Head of caudate nucleus (tissue), 42 donors: ENCODE measurements at regions not wholly inside any gene's neighbourhood (a gene's known extent, or its start where the extent isn't known, plus 50 kb on each side); places are given as distances from the start of the nearest gene placed in this dataset.
A peak's percentile ranks its signal among the peaks of the same experiment; 100 is the strongest.
"Not testable (repeated sequence)": the region's sequence is repeated elsewhere in the genome, so short reads cannot be mapped to it uniquely, and the experiment has no call there.

ENCODE experiments used
- DNase-seq, 42 donors: peaks; one replicate each; pipeline versions ENCODE4 v3.0.0 to v3.0.0-alpha.2; 2020 to 2021; ENCODE audit warnings: mixed read lengths in 7 of 42
- intact Hi-C: fragments of 100-400 bp; cut with DNase I; formaldehyde crosslinking; loops from one replicate; pipeline ENCODE4 v1.15.0; 2022

DNA sequence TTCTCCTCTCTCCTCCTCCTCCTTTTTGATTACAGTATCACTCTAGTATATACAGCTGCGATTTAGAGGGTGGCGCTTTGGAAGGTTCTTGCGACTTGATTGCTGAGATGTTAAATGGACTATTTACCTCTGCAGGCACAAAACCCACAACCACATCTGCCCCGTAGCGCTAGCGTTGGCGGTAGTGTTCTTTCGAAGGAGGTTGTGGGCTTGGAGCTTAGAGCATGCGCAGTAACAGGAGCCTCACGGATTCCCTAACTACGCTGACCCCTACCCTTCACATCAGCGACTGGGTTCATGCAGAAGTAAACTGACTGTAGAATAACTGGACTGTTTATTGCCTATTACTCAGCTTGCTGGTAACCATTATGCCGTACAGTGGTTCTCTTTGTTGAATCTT, 58.0 kb downstream of the CGGBP1 start:
- intact Hi-C loops: loop anchor here (10.0 kb wide), 2 partner anchors 646 to 706 kb away; no protein-coding TSS in a partner anchor
- DNase-seq: peak in 18 of 42 donors; percentile 5 to 61 (median 20)

DNA sequence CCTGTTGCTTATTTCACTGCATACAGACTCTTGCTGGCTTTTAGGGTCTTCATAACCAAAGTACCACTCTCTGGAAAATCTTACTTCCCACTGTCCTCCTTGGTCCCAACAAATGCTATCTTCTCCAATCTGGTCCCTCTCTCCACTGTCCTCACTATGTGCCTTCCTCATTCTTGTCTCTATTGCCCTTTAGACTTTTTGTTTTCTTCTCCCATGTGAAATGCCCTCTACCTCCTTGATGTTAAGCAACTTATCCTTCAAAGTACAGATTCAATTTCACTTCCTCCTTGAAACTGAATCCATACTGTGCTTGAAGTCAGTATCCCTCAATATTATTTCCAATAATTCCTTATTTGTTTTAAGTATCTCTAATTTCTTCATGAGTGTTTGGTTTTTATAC, 60.8 kb downstream of the CGGBP1 start:
- intact Hi-C loops: no loop called here
- DNase-seq: no peak

- DNase-seq: no peak
- intact Hi-C loops: no loop called here
These were observed 61.5 kb downstream of the CGGBP1 start for GRCh38 chr3:87997298-87997697.

GRCh38 chr3:87996882-87997281, 61.9 kb downstream of the CGGBP1 start:
- intact Hi-C loops: no loop called here

GRCh38 chr3:87993566-87993965, 65.2 kb downstream of the CGGBP1 start:
- DNase-seq: no peak
- intact Hi-C loops: no loop called here

More at GRCh38 chr3:87996882-87997281, 61.9 kb downstream of the CGGBP1 start:
- no peak for DNase-seq

DNA sequence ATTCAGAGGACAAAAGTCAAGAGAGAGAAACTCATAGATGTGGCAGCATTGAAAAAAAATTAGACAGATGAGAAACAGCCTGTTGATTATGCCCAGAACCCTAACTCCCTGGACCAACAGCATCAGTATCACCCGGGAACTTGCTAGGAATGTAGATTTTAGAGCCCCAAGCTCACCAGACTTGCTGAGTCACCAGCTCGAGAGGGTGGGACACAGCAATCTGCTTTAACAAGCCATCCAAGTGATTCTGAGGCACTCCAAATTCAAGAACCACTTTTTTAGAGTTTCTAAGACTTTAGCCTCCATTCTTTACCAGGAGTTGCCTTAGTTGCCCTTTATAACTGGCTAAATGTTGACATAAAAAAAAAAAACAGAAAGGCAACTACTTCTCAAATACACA, 70.9 kb downstream of the CGGBP1 start:
- intact Hi-C loops: no loop called here
- DNase-seq: no peak

DNA sequence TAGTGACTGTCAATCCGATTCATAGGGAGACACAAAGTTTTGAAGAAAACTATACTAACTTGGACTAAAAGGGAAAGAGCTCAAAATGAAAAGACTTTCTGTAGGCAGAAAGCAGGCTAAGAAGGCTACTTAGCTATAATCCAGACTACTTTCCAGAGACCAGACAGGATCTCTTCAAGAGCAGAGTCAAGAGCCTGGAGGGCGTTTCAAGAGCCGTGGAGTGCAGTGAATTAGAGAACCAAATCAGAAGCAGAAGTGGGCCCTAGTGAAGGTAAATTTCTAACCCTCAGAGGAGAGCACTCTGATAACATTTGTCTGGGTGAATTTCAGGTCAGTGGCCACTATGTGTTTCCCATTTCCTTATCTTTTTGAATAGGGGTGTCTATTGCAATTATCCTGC, 76.4 kb downstream of the CGGBP1 start:
- no peak for DNase-seq
- intact Hi-C loops: no loop called here

- DNase-seq: no peak
- intact Hi-C loops: no loop called here
These were observed 79.3 kb downstream of the CGGBP1 start for GRCh38 chr3:87979527-87979926.

- DNase-seq: no peak
- intact Hi-C loops: no loop called here
These were observed 81.0 kb downstream of the CGGBP1 start for GRCh38 chr3:87977765-87978164.

- intact Hi-C loops: no loop called here
- DNase-seq: no peak
These were observed 83.1 kb downstream of the CGGBP1 start for GRCh38 chr3:87975716-87976115.

- DNase-seq: no peak
- intact Hi-C loops: no loop called here
These were observed 84.9 kb downstream of the CGGBP1 start for GRCh38 chr3:87973906-87974305.

DNA sequence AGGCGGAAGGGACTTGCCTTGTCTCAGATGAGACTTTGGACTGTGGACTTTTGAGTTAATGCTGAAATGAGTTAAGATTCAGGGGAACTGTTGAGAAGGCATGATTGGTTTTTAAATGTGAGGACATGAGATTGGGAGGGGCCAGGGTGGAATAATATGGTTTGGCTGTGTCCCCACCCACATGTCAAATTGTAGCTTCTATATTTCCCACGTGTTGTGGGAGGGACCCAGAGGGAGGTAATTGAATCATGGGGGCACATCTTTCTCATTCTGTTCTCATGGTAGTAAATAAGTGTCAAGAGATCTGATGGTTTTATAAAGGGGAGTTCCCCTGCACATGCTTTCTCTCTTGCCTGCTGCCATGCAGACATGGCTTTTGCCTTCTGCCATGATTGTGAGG, 89.2 kb downstream of the CGGBP1 start:
- intact Hi-C loops: no loop called here
- DNase-seq: no peak

DNA sequence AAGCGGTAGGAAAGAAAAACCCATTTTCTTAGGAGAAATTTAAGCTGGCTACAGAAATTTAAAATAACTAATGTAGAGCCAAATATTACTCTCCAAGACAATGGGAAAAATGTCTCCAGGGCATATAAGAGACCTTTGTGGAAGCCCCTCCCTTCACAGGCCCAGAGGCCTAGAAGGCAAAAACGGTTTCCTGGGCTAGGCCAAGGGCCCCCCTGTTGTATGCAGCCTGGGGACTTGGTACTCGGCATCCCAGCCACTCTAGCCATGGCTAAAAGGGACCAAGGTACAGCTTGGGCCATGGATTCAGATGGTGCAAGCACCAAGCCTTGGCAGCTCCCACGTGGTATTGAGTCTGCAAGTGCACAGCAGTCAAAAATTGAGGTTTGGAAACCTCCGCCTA, 90.1 kb downstream of the CGGBP1 start:
- intact Hi-C loops: no loop called here
- no peak for DNase-seq

- DNase-seq: no peak
- intact Hi-C loops: no loop called here
These were observed 100.5 kb downstream of the CGGBP1 start for GRCh38 chr3:87958289-87958688.

DNA sequence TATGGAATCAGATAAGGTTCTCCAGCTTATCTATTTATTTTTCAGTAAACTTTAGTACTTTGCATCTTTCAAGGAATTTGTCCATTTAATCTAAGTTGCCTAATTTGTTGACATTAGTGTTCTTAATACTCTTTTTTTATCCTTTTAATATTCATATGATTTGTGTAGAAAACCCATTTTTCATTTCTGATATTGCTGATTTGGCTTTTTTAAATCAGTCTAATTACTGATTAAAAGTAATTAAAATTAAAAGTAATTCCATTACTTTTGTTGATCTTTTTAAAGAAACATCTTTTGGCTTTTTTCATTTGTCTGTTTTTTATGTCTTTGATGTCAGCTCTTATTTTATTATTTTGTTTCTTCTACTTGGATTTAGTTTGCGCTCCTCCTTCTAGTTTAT, 101.2 kb downstream of the CGGBP1 start:
- intact Hi-C loops: no loop called here
- no peak for DNase-seq

GRCh38 chr3:87949879-87950208, 109.0 kb downstream of the CGGBP1 start:
- intact Hi-C loops: no loop called here
- DNase-seq: no peak

- intact Hi-C loops: no loop called here
- no peak for DNase-seq
These were observed 109.5 kb downstream of the CGGBP1 start for GRCh38 chr3:87949189-87949878.

DNA sequence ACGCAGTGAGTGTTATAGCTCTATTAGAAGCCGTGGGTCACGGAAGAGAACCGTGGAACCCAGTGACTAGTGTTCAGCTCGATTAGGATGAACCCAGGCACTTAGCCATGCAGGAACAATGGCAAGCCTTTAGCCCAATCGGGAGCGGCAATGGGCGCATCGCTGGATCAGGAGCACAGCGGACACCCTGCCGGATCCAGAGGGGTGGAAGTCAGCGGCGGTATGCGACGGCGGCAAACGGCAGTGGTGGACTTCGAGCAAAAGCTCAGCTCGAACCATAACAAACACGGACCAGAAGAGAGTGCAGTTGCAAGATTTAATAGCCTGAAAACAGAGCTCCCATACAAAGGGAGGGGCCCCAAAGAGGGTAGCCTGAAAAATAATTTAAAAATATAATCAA, 112.8 kb downstream of the CGGBP1 start:
- DNase-seq, intact Hi-C loops: not testable (repeated sequence)

- intact Hi-C loops, DNase-seq: not testable (repeated sequence)
These were observed 116.5 kb downstream of the CGGBP1 start for GRCh38 chr3:87942256-87942655.

DNA sequence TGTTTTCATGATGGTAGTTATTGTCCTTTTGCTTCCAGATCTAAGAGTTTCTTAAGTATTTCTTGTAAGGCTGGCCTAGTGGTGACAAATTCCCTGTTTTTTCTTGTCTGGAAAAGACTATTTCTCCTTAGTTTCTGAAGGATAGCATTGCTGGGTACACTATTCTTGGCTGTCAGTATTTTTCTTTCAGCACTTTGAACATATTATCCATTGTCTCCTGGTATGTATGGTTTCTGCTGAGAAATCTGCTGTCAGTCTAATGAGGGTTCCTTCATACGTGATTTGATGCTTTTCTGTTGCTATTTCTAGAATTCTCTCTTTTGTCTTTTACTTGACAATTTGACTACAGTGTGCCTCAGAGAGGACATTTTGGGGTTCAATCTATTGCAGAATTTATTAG, 134.3 kb downstream of the CGGBP1 start:
- DNase-seq: no peak
- intact Hi-C loops: no loop called here

DNA sequence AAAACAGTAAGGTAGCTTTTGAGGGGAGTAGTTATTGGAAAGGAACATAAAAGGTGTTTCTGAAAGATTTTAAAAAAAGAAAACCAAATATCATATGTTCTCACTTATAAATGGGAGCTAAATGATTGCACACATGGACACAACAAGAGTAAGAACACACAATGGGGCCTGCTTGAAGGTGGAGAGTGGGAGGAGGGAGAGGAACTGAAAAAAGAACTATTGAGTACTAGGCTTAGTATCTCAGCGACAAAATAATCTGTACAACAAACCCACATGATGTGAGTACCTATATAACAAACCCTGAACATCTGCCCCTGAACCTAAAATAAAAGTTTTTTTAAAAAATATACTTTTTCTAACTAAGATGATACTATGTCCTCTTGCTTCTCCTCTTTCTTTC, 138.3 kb downstream of the CGGBP1 start:
- intact Hi-C loops: no loop called here
- no peak for DNase-seq

DNA sequence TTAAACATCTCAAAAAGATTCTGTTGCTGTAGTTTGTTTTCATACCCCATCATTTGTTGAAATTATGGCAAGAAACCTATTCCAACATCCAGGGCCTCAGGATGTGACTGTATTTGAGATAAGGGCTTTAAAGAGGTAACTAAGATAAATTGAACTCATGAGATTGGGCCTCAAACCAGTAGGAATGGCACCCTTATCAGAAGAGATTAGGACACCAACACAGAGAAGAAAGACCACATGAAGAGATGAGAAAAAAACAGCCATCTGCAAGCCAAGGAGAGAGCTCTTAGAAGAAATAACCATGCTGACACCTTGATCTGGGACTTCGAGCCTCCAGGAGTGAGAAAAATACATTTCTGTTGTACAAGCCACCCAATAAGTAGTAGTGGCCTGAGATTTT, 157.7 kb downstream of the CGGBP1 start:
- intact Hi-C loops: no loop called here
- no peak for DNase-seq
